ENCODE measurements at regions not wholly inside any gene's neighbourhood (a gene's known extent, or its start where the extent isn't known, plus 50 kb on each side); places are given as distances from the start of the nearest gene placed in this dataset.
A peak's percentile ranks its signal among the peaks of the same experiment; 100 is the strongest.

GRCh38 chr3:39626198-39626597 is 158.7 kb downstream of the MOBP start:
- no peak for ATAC-seq
- intact Hi-C loops (cut with DNase I): no loop called here
- H3K4me3 ChIP-seq: no peak overlapping the region
- WGBS, 2 donors: 81 to 82% methylated on average over 1 of the region's 1 CpG
- DNase-seq: no peak
- H3K27ac ChIP-seq: no peak overlapping the region
- H3K9me3 ChIP-seq: peaks cover 0 to 33% (median 10%) of the 10 kb centered on the region in 11 donors
- no peaks in the 10 kb centered on the region for H3K36me3 ChIP-seq
- no peaks in the 10 kb centered on the region for H3K4me1 ChIP-seq
- H3K27me3 ChIP-seq: peaks cover 0 to 4% (median 0%) of the 10 kb centered on the region in 7 donors
- TF ChIP-seq CTCF (IDR thresholded peaks at IDR 0.05): no peak

- Histone ChIP-seq H3K4me1 (no peaks in the 10 kb centered on the region), H3K27me3 (no peaks in the 10 kb centered on the region), H3K36me3 (no peaks in the 10 kb centered on the region), H3K4me3 (no peak overlapping the region), H3K9me3 (peaks cover 0 to 26% (median 10%) of the 10 kb centered on the region in 11 donors), H3K27ac (no peak overlapping the region)
- ATAC-seq: no peak
- intact Hi-C loops (cut with DNase I): no loop called here
- DNase-seq: no peak
- 49 to 53% methylated on average over 5 of the region's 5 CpGs for WGBS, 2 donors
- no peak for TF ChIP-seq CTCF (IDR thresholded peaks at IDR 0.05)
These were observed 163.7 kb downstream of the MOBP start for GRCh38 chr3:39631136-39631535.

- intact Hi-C loops (cut with DNase I): no loop called here
- DNase-seq (no peak), ATAC-seq (no peak)
- H3K4me3 ChIP-seq: no peak overlapping the region
- no peak overlapping the region for H3K27ac ChIP-seq
- no peaks in the 10 kb centered on the region for H3K36me3 ChIP-seq
- peaks cover 0 to 17% (median 0%) of the 10 kb centered on the region in 9 donors for H3K4me1 ChIP-seq
- WGBS, 2 donors: 84 to 86% methylated on average over 1 of the region's 1 CpG
- H3K9me3 ChIP-seq: no peaks in the 10 kb centered on the region
- TF ChIP-seq CTCF (IDR thresholded peaks at IDR 0.05): peak in 1 of 9 donors; percentile 14
- peaks cover 0 to 6% (median 0%) of the 10 kb centered on the region in 7 donors for H3K27me3 ChIP-seq
These were observed 170.3 kb downstream of the MOBP start for GRCh38 chr3:39637807-39638206.

GRCh38 chr3:39638301-39638700 is 170.8 kb downstream of the MOBP start:
- H3K36me3 ChIP-seq: no peaks in the 10 kb centered on the region
- DNase-seq (no peak), ATAC-seq (no peak)
- intact Hi-C loops (cut with DNase I): no loop called here
- peaks cover 0 to 7% (median 2%) of the 10 kb centered on the region in 7 donors for H3K27me3 ChIP-seq
- peaks cover 0 to 17% (median 0%) of the 10 kb centered on the region in 9 donors for H3K4me1 ChIP-seq
- whole genome bisulfite sequencing, 2 donors: 58 to 60% methylated on average over 6 of the region's 6 CpGs
- TF ChIP-seq CTCF (IDR thresholded peaks at IDR 0.05): no peak
- no peaks in the 10 kb centered on the region for H3K9me3 ChIP-seq
- H3K27ac ChIP-seq: no peak overlapping the region
- no peak overlapping the region for H3K4me3 ChIP-seq

Data from heart right ventricle (tissue), 16 donors.